CD14-positive monocyte (primary cell): ENCODE measurements at regions not wholly inside any gene's neighbourhood (a gene's known extent, or its start where the extent isn't known, plus 50 kb on each side); places are given as distances from the start of the nearest gene placed in this dataset.

Source experiments
- DNase-seq, 3 donors: peaks; one replicate each; pipeline ENCODE4 v3.0.0-alpha.2; 2011 to 2022
- H2AFZ ChIP-seq: 2 replicates; pipeline ENCODE4 v1.6.0; 2012; ENCODE audit warnings: mild to moderate bottlenecking, low read depth, low read length, inconsistent platforms; ENCODE audit not compliant: insufficient read depth, poor library complexity, severe bottlenecking
- H3K27ac ChIP-seq, 2 donors: 1 replicate in 1 of 2; 2 replicates in 1 of 2; pipeline ENCODE4 v1.5.1; 2012 to 2013; ENCODE audit warnings: low read length in 2 of 2, control low read depth in 1 of 2, inconsistent platforms in 1 of 2, low read depth in 1 of 2, mild to moderate bottlenecking in 1 of 2
- H3K27me3 ChIP-seq, 2 donors: one replicate each; pipeline versions ENCODE4 v1.6.0 to v1.6.1; 2011 to 2013; ENCODE audit warnings: low read length in 2 of 2; ENCODE audit not compliant: control insufficient read depth in 2 of 2, insufficient read depth in 2 of 2
- H3K36me3 ChIP-seq, 2 donors: replicated peaks in 1 of 2; 1 replicate in 1 of 2; 2 replicates in 1 of 2; pipeline versions ENCODE4 v1.5.1 to v1.6.1; 2012 to 2013; ENCODE audit warnings: low read length in 2 of 2, control low read depth in 1 of 2, inconsistent platforms in 1 of 2, mild to moderate bottlenecking in 1 of 2; ENCODE audit not compliant: insufficient read depth in 2 of 2, control insufficient read depth in 1 of 2
- H3K4me1 ChIP-seq, 2 donors: 1 replicate in 1 of 2; 2 replicates in 1 of 2; pipeline versions ENCODE4 v1.5.1 to v1.6.1; 2012 to 2013; ENCODE audit warnings: low read length in 2 of 2, control low read depth in 1 of 2, inconsistent platforms in 1 of 2, mild to moderate bottlenecking in 1 of 2, moderate library complexity in 1 of 2; ENCODE audit not compliant: insufficient read depth in 2 of 2, control insufficient read depth in 1 of 2
- H3K4me2 ChIP-seq: replicated peaks from 2 replicates; pipeline ENCODE3; 2012; ENCODE audit warnings: low read length, moderate library complexity, mild to moderate bottlenecking; ENCODE audit not compliant: poor library complexity, severe bottlenecking; ENCODE audit errors: extremely low read depth
- H3K4me3 ChIP-seq, 3 experiments: fragments of 200-600 bp in 1 of 3; sonication (generic) in 1 of 3; replicated peaks in 1 of 3; 1 replicate in 2 of 3; 2 replicates in 1 of 3; pipeline ENCODE4 v1.5.1; 2011 to 2013; ENCODE audit warnings: low read length in 3 of 3, mild to moderate bottlenecking in 3 of 3, control low read depth in 2 of 3, low read depth in 2 of 3, inconsistent platforms in 1 of 3, moderate library complexity in 1 of 3
- H3K79me2 ChIP-seq: 2 replicates; pipeline ENCODE4 v1.6.0; 2012; ENCODE audit warnings: mild to moderate bottlenecking, control low read depth, inconsistent platforms, low read length, moderate library complexity; ENCODE audit not compliant: insufficient read depth
- H3K9ac ChIP-seq: 2 replicates; pipeline ENCODE4 v1.6.0; 2017; ENCODE audit warnings: low read length, mild to moderate bottlenecking; ENCODE audit not compliant: insufficient read depth, poor library complexity, severe bottlenecking
- H3K9me3 ChIP-seq, 2 donors: replicated peaks in 1 of 2; 1 replicate in 1 of 2; 2 replicates in 1 of 2; pipeline versions ENCODE4 v1.5.1 to v1.6.1; 2012 to 2013; ENCODE audit warnings: low read length in 2 of 2, control low read depth in 1 of 2; ENCODE audit not compliant: control insufficient read depth in 1 of 2, insufficient read depth in 1 of 2
- H4K20me1 ChIP-seq: 2 replicates; pipeline ENCODE4 v1.6.0; 2012; ENCODE audit warnings: mild to moderate bottlenecking, low read length, control low read depth, moderate library complexity; ENCODE audit not compliant: insufficient read depth
- H3K27ac Mint-ChIP-seq, 7 donors: one replicate each; pipeline ENCODE4 v1.8.0; 2020; ENCODE audit warnings: mild to moderate bottlenecking in 7 of 7, mixed read lengths in 7 of 7, moderate library complexity in 6 of 7, inconsistent platforms in 2 of 7
- H3K27me3 Mint-ChIP-seq, 3 donors: one replicate each; pipeline ENCODE4 v1.8.0; 2021 to 2022; ENCODE audit warnings: low read depth in 3 of 3, mild to moderate bottlenecking in 3 of 3, mixed read lengths in 3 of 3, moderate library complexity in 3 of 3, inconsistent platforms in 1 of 3
- H3K36me3 Mint-ChIP-seq, 2 donors: one replicate each; pipeline ENCODE4 v1.8.0; 2020; ENCODE audit warnings: mixed read lengths in 2 of 2, inconsistent platforms in 1 of 2, mild to moderate bottlenecking in 1 of 2
- H3K4me1 Mint-ChIP-seq: one replicate; pipeline ENCODE4 v1.8.0; 2020; ENCODE audit warnings: mild to moderate bottlenecking, mixed read lengths
- H3K4me3 Mint-ChIP-seq, 2 donors: one replicate each; pipeline ENCODE4 v1.8.0; 2020; ENCODE audit warnings: mild to moderate bottlenecking in 2 of 2, mixed read lengths in 2 of 2, moderate library complexity in 1 of 2
- H3K9me3 Mint-ChIP-seq, 7 donors: one replicate each; pipeline ENCODE4 v1.8.0; 2020 to 2022; ENCODE audit warnings: mixed read lengths in 7 of 7, mild to moderate bottlenecking in 6 of 7, moderate library complexity in 6 of 7, inconsistent platforms in 2 of 7
- CTCF ChIP-seq: fragments of 200-600 bp; IDR thresholded peaks from one replicate; pipeline ENCODE4 v1.8.0; 2022; ENCODE audit warnings: antibody characterized with exemption, mild to moderate bottlenecking
- WGBS: methylation state at CpG from one replicate; pipeline ENCODE4 v1.1.5; 2013; ENCODE audit warnings: missing lambda C conversion rate; ENCODE audit not compliant: insufficient coverage; 5-methylcytosine and 5-hydroxymethylcytosine counted together
- intact Hi-C, 2 donors: fragments of 100-400 bp; cut with micrococcal nuclease; formaldehyde crosslinking; loops; one replicate each; pipeline versions ENCODE4 v1.15.0 to v1.15.1; 2023

GRCh38 chr15:29205186-29205585, 64.4 kb downstream of the NSMCE3 start:
- H3K79me2 ChIP-seq = no peaks in the 10 kb centered on the region
- Mint-ChIP-seq H3K4me1 (no peaks in the 10 kb centered on the region), H3K27ac (no peak overlapping the region), H3K4me3 (no peak overlapping the region), H3K9me3 (peaks cover 0 to 10% (median 6%) of the 10 kb centered on the region in 7 donors), H3K27me3 (peaks cover under 1 to 5% (median 4%) of the 10 kb centered on the region in 3 donors), H3K36me3 (no peaks in the 10 kb centered on the region)
- peaks cover 0 to 5% of the 10 kb centered on the region in 2 donors for H3K9me3 ChIP-seq
- H2AFZ ChIP-seq = no peak overlapping the region
- no CpG with 5 or more reads among the region's 2 CpGs for WGBS
- H3K27me3 ChIP-seq = no peaks in the 10 kb centered on the region
- no peaks in the 10 kb centered on the region for H3K4me1 ChIP-seq
- no peak overlapping the region for H3K4me3 ChIP-seq
- H3K4me2 ChIP-seq = no peak overlapping the region
- H3K27ac ChIP-seq = no peak overlapping the region
- DNase-seq = no peak
- H3K36me3 ChIP-seq = no peaks in the 10 kb centered on the region
- intact Hi-C loops = no loop called here
- H4K20me1 ChIP-seq = no peaks in the 10 kb centered on the region
- H3K9ac ChIP-seq = no peak overlapping the region
- TF ChIP-seq CTCF = no peak

- TF ChIP-seq CTCF = no peak
- Mint-ChIP-seq H3K27me3 (peaks cover 3 to 4% (median 3%) of the 10 kb centered on the region in 3 donors), H3K27ac (no peak overlapping the region), H3K4me3 (no peak overlapping the region), H3K4me1 (no peaks in the 10 kb centered on the region), H3K36me3 (no peaks in the 10 kb centered on the region), H3K9me3 (peaks cover 0 to 10% (median 6%) of the 10 kb centered on the region in 7 donors)
- no peak overlapping the region for H3K27ac ChIP-seq
- H3K4me3 ChIP-seq = no peak overlapping the region
- H3K9me3 ChIP-seq = peaks cover 0 to 5% of the 10 kb centered on the region in 2 donors
- 90% methylated on average over 4 of the region's 7 CpGs for WGBS
- no peaks in the 10 kb centered on the region for H4K20me1 ChIP-seq
- no peak overlapping the region for H2AFZ ChIP-seq
- H3K4me2 ChIP-seq = no peak overlapping the region
- intact Hi-C loops = no loop called here
- no peak overlapping the region for H3K9ac ChIP-seq
- no peaks in the 10 kb centered on the region for H3K79me2 ChIP-seq
- H3K36me3 ChIP-seq = no peaks in the 10 kb centered on the region
- no peaks in the 10 kb centered on the region for H3K4me1 ChIP-seq
- no peaks in the 10 kb centered on the region for H3K27me3 ChIP-seq
- DNase-seq = no peak
Measured at GRCh38 chr15:29204369-29204755, 65.3 kb downstream of the NSMCE3 start.
